Mesodermal cell (in vitro differentiated cells): ENCODE measurements at regions not wholly inside any gene's neighbourhood (a gene's known extent, or its start where the extent isn't known, plus 50 kb on each side); places are given as distances from the start of the nearest gene placed in this dataset.
"Not testable (repeated sequence)": the region's sequence is repeated elsewhere in the genome, so short reads cannot be mapped to it uniquely, and the experiment has no call there.

ENCODE experiments used
- H3K27ac ChIP-seq: 2 replicates; pipeline ENCODE4 v1.7.0; 2013; ENCODE audit warnings: mild to moderate bottlenecking, low read depth, low read length, moderate library complexity; ENCODE audit not compliant: severe bottlenecking
- H3K36me3 ChIP-seq: 2 replicates; pipeline ENCODE4 v1.7.1; 2013; ENCODE audit warnings: mild to moderate bottlenecking, low read length, moderate library complexity; ENCODE audit not compliant: control insufficient read depth, insufficient read depth
- H3K4me1 ChIP-seq: one replicate; pipeline ENCODE4 v1.7.1; 2013; ENCODE audit warnings: mild to moderate bottlenecking, low read length; ENCODE audit not compliant: insufficient read depth, control insufficient read depth, poor library complexity, severe bottlenecking
- H3K4me3 ChIP-seq: 2 replicates; pipeline ENCODE4 v1.7.0; 2013; ENCODE audit warnings: low read length, control low read depth, mild to moderate bottlenecking; ENCODE audit not compliant: insufficient read depth, poor library complexity, severe bottlenecking; ENCODE audit errors: extremely low read depth
- H3K9me3 ChIP-seq: 2 replicates; pipeline ENCODE4 v1.7.1; 2013; ENCODE audit warnings: mild to moderate bottlenecking, low read length, moderate library complexity; ENCODE audit not compliant: control insufficient read depth
- WGBS, 2 experiments: methylation state at CpG; one replicate each; pipeline ENCODE4 v1.1.5; 2013; ENCODE audit warnings: missing lambda C conversion rate in 2 of 2; ENCODE audit not compliant: insufficient coverage in 2 of 2; 5-methylcytosine and 5-hydroxymethylcytosine counted together

DNA sequence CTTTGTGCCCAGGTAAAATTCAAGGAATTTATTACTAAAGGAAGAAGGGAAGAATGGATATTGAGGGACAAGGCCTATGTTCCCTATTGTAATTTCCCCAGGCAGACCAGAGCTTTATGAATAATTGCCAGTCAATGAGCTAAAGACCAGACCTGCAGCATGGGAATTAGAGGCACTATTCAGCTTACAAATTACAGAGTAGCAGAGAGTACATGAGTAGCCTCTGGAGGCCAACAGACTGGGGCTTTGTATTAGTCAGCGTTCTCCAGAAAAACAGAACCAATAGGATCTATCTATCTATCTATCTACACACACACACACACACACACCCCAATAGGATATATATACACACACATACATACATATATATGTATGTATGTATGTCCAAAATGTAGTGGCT, 120.0 kb upstream of the RPH3A start:
- no CpG with 5 or more reads among the region's 1 CpG for WGBS, 2 experiments
- Histone ChIP-seq H3K4me3 (no peak overlapping the region), H3K27ac (no peak overlapping the region), H3K36me3 (no peaks in the 10 kb centered on the region), H3K4me1 (peaks cover 2% of the 10 kb centered on the region), H3K9me3 (no peaks in the 10 kb centered on the region)

DNA sequence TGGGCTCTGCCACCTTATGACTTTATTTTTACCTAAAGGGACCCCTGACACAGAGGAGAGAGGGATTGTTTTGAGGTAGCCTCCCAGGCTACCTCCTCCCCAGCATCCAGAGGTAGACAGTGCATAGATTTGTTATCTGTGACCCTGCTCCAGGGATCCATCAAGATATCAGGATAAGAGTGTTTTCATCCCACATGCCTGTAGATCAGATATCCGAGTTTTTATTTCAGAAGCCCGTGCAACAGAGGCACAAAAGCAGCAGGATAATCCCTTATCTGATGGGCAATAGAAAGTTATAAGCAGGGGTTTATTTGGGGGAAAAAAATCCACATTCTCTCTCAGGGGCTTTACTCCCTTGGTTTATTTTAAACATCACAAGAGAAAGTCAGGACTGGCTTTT, 117.0 kb upstream of the RPH3A start:
- H3K4me3 ChIP-seq: no peak overlapping the region
- H3K36me3 ChIP-seq: no peaks in the 10 kb centered on the region
- 91% methylated on average over 2 of the region's 2 CpGs; no CpG with 5 or more reads in 1 of the 2 experiments for WGBS, 2 experiments
- H3K27ac ChIP-seq: no peak overlapping the region
- peaks cover 2% of the 10 kb centered on the region for H3K4me1 ChIP-seq
- no peaks in the 10 kb centered on the region for H3K9me3 ChIP-seq

DNA sequence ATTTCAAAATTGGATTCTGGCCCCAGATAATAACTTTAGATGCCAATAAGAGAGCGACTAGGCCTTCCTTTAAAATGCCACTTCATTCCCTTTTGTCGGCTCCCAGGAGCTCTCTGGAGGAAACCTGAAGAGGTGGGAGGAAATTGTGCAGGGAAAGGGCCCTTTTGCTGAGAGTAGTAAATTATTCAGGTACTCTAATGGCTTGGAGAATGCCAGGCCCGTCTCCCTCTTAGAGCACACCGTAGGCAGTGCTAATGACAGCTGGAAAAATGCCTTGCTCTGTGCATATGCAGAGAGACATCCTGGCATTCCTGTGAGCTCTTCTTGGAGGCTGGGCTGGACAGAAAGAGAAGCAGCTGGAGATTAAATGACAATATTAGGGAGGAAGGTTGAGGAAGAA, 115.0 kb upstream of the RPH3A start:
- H3K9me3 ChIP-seq: no peaks in the 10 kb centered on the region
- H3K4me3 ChIP-seq: no peak overlapping the region
- no peak overlapping the region for H3K27ac ChIP-seq
- H3K36me3 ChIP-seq: no peaks in the 10 kb centered on the region
- WGBS, 2 experiments: 32 to 51% methylated on average over 3 of the region's 4 CpGs
- H3K4me1 ChIP-seq: peaks cover 2% of the 10 kb centered on the region

DNA sequence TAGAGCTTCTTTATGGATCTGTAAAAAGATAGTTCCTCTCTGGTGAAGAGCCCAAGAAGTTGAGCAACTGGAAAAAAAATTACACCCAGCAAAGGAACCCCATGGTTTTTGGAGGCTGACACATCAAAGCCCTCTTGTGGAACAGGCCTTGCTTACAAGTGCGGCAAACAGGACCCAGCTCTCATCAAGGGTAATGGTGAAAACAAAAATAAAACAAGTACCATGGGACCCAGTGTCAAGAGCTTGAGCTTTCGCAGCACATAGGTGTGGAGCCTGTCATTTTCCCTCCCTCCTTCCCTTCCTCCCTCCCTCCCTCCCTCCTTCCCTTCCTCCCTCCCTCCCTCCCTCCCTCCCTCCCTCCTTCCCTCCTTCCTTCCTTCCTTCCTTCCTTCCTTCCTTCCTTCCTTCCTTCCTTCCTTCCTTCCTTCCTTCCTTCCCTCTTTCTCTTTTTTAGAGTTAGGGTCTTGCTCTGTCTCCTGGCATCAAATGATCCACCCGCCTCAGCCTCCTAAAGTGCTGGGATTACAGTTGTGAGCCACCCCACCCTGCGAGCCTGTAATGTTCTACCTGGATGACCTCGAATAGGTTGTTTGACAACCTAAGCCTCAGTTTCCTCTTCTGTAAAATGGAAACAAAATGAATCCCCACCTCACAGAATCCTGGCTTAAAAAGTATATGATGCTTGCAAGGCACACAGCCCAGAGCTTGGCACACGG, 114.3 kb upstream of the RPH3A start:
- Histone ChIP-seq H3K4me3 (no peak overlapping the region), H3K27ac (no peak overlapping the region), H3K4me1 (peaks cover 2% of the 10 kb centered on the region), H3K9me3 (no peaks in the 10 kb centered on the region), H3K36me3 (no peaks in the 10 kb centered on the region)
- 83% methylated on average over 4 to 6 of the region's 6 CpGs for WGBS, 2 experiments

DNA sequence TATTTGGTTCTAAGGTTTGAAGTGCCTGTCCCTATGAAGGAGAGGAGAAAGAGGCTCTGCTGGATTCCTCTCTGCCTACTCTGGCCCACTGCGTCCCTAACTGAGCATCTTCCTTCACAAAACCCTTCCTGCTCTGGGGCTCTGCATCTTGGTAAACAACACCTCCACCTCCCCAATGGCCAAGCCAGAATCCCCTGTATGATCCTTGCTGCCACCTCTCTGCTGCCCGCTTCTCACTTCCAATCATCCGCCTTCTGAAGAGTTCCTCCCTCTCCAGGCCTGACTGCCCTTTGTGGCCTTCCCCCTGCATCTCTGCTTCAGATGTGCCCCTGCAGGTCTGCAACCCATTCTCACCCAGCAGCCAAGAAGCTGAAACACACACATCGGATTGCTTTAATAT, 110.6 kb upstream of the RPH3A start:
- Histone ChIP-seq H3K27ac (no peak overlapping the region), H3K4me1 (no peaks in the 10 kb centered on the region), H3K4me3 (no peak overlapping the region), H3K36me3 (no peaks in the 10 kb centered on the region), H3K9me3 (no peaks in the 10 kb centered on the region)
- 83 to 89% methylated on average over 2 to 3 of the region's 4 CpGs for WGBS, 2 experiments

DNA sequence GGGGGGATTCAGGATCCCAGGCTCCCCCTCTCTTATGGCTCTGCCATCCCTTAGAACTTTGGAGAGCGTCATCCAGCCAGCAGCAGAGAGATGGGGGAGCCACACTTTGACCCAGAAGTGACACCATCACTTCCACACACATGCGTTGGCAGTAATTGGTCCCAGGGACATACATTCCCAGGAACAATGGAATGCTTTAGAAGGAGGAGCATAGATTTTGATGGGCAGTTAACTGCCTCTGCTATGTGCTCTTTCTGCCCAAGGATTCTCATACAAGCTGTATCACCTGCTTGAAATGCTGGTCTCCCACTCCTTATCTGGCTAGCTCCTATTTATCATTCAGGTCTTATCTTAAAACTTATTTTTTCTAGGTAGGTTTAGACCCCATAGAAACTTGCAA, 109.0 kb upstream of the RPH3A start:
- WGBS, 2 experiments: 43% methylated on average over 1 of the region's 2 CpGs; no CpG with 5 or more reads in 1 of the 2 experiments
- Histone ChIP-seq H3K4me3 (no peak overlapping the region), H3K4me1 (no peaks in the 10 kb centered on the region)

DNA sequence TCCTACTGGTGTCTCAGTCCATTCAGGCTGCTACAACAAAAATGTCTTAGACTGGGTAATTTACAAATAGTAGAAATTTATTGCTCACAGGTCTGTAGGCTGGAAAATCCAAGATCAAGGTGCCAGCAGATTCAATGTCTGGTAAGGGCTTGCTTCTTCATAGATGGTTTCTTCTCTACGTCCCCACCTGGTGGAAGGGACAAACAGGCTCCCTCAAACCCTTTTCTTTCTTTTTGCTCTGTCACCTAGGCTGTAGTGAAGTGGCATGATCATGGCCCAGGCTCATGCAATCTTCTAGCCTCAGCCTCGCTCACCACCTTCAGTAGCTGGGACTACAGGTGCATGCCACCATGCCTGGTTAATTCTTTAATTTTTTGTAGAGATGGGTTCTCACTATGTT, 106.8 kb upstream of the RPH3A start:
- WGBS, 2 experiments: 67 to 72% methylated on average over 1 to 2 of the region's 2 CpGs

More for the DNA sequence above, 109.0 kb upstream of the RPH3A start:
- H3K27ac ChIP-seq: no peak overlapping the region
- no peaks in the 10 kb centered on the region for H3K9me3 ChIP-seq
- H3K36me3 ChIP-seq: no peaks in the 10 kb centered on the region

DNA sequence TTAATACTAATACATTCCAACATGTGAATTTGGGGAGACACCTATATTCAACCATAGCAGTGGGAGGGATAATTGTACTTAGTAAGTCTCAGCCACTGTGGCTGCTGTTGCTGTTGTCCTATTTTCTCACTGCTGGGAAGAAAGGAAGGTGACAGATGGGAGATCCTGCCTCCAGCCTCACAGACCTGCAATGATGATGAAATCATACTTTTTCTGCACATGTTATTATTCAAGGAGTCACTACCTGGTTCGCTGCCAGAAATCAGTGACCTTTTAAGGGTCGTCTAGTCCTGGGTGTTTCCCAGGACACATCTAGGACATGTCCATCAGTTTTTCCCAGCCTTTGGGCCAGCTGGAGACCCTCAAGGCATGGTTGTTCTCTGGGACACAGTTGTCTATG, 106.2 kb upstream of the RPH3A start:
- Histone ChIP-seq H3K4me3 (no peak overlapping the region), H3K36me3 (no peaks in the 10 kb centered on the region), H3K27ac (no peak overlapping the region), H3K9me3 (no peaks in the 10 kb centered on the region), H3K4me1 (no peaks in the 10 kb centered on the region)
- 83 to 90% methylated on average over 2 of the region's 2 CpGs for WGBS, 2 experiments

More for the DNA sequence above, 106.8 kb upstream of the RPH3A start:
- Histone ChIP-seq H3K27ac (no peak overlapping the region), H3K4me1 (no peaks in the 10 kb centered on the region), H3K36me3 (no peaks in the 10 kb centered on the region), H3K4me3 (no peak overlapping the region), H3K9me3 (no peaks in the 10 kb centered on the region)

DNA sequence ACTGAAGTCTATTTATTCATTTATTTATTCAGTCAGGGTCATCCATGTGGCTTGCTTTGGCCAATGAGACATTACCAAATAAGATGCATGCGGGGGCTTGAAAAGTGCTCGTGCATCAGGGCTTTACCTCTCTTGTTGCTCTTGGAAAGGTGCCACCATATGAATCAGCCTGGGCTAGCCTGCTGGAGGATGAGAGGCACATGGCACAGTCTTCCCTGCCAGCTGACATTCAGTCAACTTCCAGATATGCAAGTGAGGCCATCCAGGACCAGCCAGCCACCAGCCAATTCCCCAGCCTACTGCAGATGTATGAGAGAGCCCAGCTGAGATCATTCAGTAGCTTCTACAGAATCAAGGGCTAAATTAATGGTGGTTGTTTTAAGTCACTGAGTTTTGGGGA, 105.2 kb upstream of the RPH3A start:
- Histone ChIP-seq H3K36me3 (no peaks in the 10 kb centered on the region), H3K9me3 (no peaks in the 10 kb centered on the region), H3K4me3 (no peak overlapping the region), H3K27ac (no peak overlapping the region), H3K4me1 (no peaks in the 10 kb centered on the region)
- 78 to 100% methylated on average over 2 of the region's 2 CpGs for WGBS, 2 experiments

DNA sequence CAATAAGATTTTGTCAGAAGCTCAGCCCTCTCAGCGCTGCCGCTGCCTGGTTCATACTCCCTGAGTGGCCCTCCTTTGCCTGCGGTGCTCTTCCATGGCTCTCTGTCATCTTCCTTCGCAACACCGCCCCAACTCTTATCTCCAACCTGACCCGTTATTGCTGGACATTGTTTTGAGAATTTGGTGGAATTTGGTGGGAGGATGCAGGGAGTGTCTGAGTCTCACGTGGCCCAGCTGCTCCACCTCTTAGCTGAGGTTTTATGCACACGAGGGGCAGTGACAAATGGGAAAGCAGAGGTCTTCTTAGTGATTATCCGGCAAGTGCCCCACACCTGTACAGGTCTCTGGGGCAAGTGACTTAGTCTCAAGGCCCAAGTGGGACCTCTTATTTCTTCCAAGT, 97.5 kb upstream of the RPH3A start:
- no peak overlapping the region for H3K27ac ChIP-seq
- no peak overlapping the region for H3K4me3 ChIP-seq
- no peaks in the 10 kb centered on the region for H3K36me3 ChIP-seq
- no peaks in the 10 kb centered on the region for H3K9me3 ChIP-seq
- no peaks in the 10 kb centered on the region for H3K4me1 ChIP-seq
- 87 to 92% methylated on average over 3 to 6 of the region's 9 CpGs for WGBS, 2 experiments

DNA sequence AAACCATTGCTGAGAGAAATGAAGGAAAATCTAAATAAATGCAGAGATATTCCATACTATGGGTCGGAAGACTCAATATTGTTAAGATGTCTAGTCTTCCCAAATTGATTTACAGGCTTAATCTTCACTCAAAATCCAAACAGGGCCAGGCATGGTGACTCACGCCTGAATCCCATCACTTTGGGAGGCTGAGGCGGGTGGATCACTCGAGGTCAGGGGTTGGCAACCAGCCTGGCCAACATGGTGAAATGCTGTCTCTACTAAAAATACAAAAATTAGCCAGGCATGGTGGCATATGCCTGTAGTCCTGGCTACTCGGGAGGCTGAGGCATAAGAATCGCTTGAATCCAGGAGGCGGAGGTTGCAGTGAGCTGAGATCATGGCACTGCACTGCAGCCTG, 94.1 kb upstream of the RPH3A start:
- H3K36me3 ChIP-seq, H3K27ac ChIP-seq, H3K4me3 ChIP-seq, H3K9me3 ChIP-seq, H3K4me1 ChIP-seq: not testable (repeated sequence)
- WGBS, 2 experiments: 92% methylated on average over 5 to 7 of the region's 7 CpGs
